ENCODE measurements at regions not wholly inside any gene's neighbourhood (a gene's known extent, or its start where the extent isn't known, plus 50 kb on each side); places are given as distances from the start of the nearest gene placed in this dataset.

DNA sequence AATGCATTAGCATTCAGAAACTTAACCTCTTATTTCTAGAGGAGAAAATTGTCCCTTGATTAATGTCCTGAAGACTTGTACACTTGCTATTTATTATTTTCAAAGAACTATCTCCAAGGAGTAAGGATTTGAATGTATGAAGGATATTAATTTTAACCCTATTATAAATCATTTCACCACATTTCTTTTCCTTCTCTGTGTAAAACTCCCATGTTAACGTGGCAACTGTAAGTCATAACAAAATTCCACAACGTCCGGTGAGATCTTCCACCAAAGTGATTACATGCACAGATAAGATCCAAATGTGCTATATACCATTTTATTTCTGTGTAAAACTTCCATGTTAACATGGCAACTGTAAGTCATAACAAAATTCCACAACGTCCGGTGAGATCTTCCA, 229.1 kb upstream of the ARHGEF26 start:
- TF ChIP-seq, protein P1, sequence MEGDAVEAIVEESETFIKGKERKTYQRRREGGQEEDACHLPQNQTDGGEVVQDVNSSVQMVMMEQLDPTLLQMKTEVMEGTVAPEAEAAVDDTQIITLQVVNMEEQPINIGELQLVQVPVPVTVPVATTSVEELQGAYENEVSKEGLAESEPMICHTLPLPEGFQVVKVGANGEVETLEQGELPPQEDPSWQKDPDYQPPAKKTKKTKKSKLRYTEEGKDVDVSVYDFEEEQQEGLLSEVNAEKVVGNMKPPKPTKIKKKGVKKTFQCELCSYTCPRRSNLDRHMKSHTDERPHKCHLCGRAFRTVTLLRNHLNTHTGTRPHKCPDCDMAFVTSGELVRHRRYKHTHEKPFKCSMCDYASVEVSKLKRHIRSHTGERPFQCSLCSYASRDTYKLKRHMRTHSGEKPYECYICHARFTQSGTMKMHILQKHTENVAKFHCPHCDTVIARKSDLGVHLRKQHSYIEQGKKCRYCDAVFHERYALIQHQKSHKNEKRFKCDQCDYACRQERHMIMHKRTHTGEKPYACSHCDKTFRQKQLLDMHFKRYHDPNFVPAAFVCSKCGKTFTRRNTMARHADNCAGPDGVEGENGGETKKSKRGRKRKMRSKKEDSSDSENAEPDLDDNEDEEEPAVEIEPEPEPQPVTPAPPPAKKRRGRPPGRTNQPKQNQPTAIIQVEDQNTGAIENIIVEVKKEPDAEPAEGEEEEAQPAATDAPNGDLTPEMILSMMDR (conservative IDR thresholded peaks at IDR 0.05; ENCODE audit: low read length): no peak
- no peak for TF ChIP-seq EZH2phosphoT487 (IDR thresholded peaks at IDR 0.05; ENCODE audit: borderline replicate concordance, low read depth, low read length)
